HepG2 (cell line): ENCODE measurements at regions not wholly inside any gene's neighbourhood (a gene's known extent, or its start where the extent isn't known, plus 50 kb on each side); places are given as distances from the start of the nearest gene placed in this dataset.

Experiments used
- ARNT2 ChIP-seq: sonication (generic); formaldehyde crosslinking; IDR thresholded peaks from 2 replicates; pipeline ENCODE4 v1.8.0; 2022; ENCODE audit warnings: mild to moderate bottlenecking, low read depth, missing genetic modification reagents, moderate library complexity
- EHMT2 ChIP-seq: fragments of 200-600 bp; sonication (generic); IDR thresholded peaks from 2 replicates; pipeline ENCODE4 v1.7.0; 2017; ENCODE audit warnings: antibody characterized with exemption, low read depth, low read length, borderline replicate concordance
- EZH2 ChIP-seq: conservative IDR thresholded peaks from 2 replicates; pipeline ENCODE4 v1.6.1; 2012; ENCODE audit warnings: mild to moderate bottlenecking, low read depth, low read length, moderate library complexity
- FOXK1 ChIP-seq: sonication (generic); formaldehyde crosslinking; IDR thresholded peaks from 2 replicates; pipeline ENCODE4 v1.4.0; 2020; ENCODE audit warnings: low read depth, missing genetic modification reagents, borderline replicate concordance
- JUNB ChIP-seq: sonication (generic); formaldehyde crosslinking; IDR thresholded peaks from 2 replicates; pipeline ENCODE4 v1.8.0; 2022; ENCODE audit warnings: missing genetic modification reagents, mild to moderate bottlenecking, borderline replicate concordance
- KDM4B ChIP-seq: sonication (generic); formaldehyde crosslinking; IDR thresholded peaks from 2 replicates; pipeline ENCODE4 v1.4.0; 2020; ENCODE audit warnings: missing genetic modification reagents
- NFIC ChIP-seq: IDR thresholded peaks from 2 replicates; pipeline ENCODE4 v1.6.1; 2012; ENCODE audit warnings: mild to moderate bottlenecking, low read length, inconsistent platforms
- PRPF4 ChIP-seq: fragments of 200-400 bp; formaldehyde crosslinking; IDR thresholded peaks from 2 replicates; pipeline ENCODE4 v1.6.1; 2016; ENCODE audit warnings: low read length, low read depth; ENCODE audit not compliant: poor library complexity, severe bottlenecking
- RFX5 ChIP-seq: IDR thresholded peaks from 2 replicates; pipeline ENCODE4 v1.6.1; 2011; ENCODE audit warnings: low read depth, low read length, improper control_type of control experiment
- SMYD3 ChIP-seq: sonication (generic); formaldehyde crosslinking; IDR thresholded peaks from 2 replicates; pipeline ENCODE4 v1.8.1; 2023; ENCODE audit warnings: mild to moderate bottlenecking, missing genetic modification reagents
- U2AF2 ChIP-seq: fragments of 200-400 bp; formaldehyde crosslinking; IDR thresholded peaks from 2 replicates; pipeline ENCODE4 v1.6.1; 2017; ENCODE audit warnings: low read depth, mild to moderate bottlenecking, low read length
- ZBTB7B ChIP-seq: sonication (generic); formaldehyde crosslinking; IDR thresholded peaks from 2 replicates; pipeline ENCODE4 v1.4.0; 2020; ENCODE audit warnings: missing genetic modification reagents
- ZNF468 ChIP-seq: sonication (generic); formaldehyde crosslinking; IDR thresholded peaks from 2 replicates; pipeline ENCODE4 v1.8.0; 2022; ENCODE audit warnings: mild to moderate bottlenecking, moderate library complexity, missing genetic modification reagents
- ZNF484 ChIP-seq: sonication (generic); formaldehyde crosslinking; IDR thresholded peaks from 2 replicates; pipeline ENCODE4 v1.5.1; 2020; ENCODE audit warnings: mild to moderate bottlenecking, low read depth, missing genetic modification reagents, borderline replicate concordance
- ZNF614 ChIP-seq: IDR thresholded peaks from 2 replicates; pipeline ENCODE4 v1.6.1; 2018; ENCODE audit warnings: missing biosample characterization, missing genetic modification reagents, inconsistent platforms, borderline replicate concordance
- ZNF703 ChIP-seq: sonication (generic); formaldehyde crosslinking; IDR thresholded peaks from 2 replicates; pipeline ENCODE4 v1.5.1; 2020; ENCODE audit warnings: missing genetic modification reagents, mild to moderate bottlenecking, moderate library complexity, borderline replicate concordance
- ZNF850 ChIP-seq: sonication (generic); formaldehyde crosslinking; conservative IDR thresholded peaks from 2 replicates; pipeline ENCODE4 v1.9.0; 2021; ENCODE audit warnings: mild to moderate bottlenecking, missing genetic modification reagents
- ZSCAN22 ChIP-seq: sonication (generic); formaldehyde crosslinking; IDR thresholded peaks from 2 replicates; pipeline ENCODE4 v1.4.0; 2020; ENCODE audit warnings: mild to moderate bottlenecking, missing genetic modification reagents
- TF ChIP-seq, protein P1 (sequence below): sonication (generic); formaldehyde crosslinking; IDR thresholded peaks from 2 replicates; pipeline ENCODE4 v1.4.0; 2020; ENCODE audit warnings: missing genetic modification reagents
- TF ChIP-seq, protein P2 (sequence below): sonication (generic); formaldehyde crosslinking; IDR thresholded peaks from 2 replicates; pipeline ENCODE4 v1.4.0; 2020; ENCODE audit warnings: missing genetic modification reagents, low read depth, mild to moderate bottlenecking, borderline replicate concordance
- TF ChIP-seq, protein P3 (sequence below): sonication (generic); formaldehyde crosslinking; IDR thresholded peaks from 2 replicates; pipeline ENCODE4 v1.8.1; 2022; ENCODE audit warnings: mild to moderate bottlenecking, missing genetic modification reagents
- TF ChIP-seq, protein P4 (sequence below): sonication (generic); formaldehyde crosslinking; conservative IDR thresholded peaks from 2 replicates; pipeline ENCODE4 v1.4.0; 2020; ENCODE audit warnings: missing genetic modification reagents

DNA sequence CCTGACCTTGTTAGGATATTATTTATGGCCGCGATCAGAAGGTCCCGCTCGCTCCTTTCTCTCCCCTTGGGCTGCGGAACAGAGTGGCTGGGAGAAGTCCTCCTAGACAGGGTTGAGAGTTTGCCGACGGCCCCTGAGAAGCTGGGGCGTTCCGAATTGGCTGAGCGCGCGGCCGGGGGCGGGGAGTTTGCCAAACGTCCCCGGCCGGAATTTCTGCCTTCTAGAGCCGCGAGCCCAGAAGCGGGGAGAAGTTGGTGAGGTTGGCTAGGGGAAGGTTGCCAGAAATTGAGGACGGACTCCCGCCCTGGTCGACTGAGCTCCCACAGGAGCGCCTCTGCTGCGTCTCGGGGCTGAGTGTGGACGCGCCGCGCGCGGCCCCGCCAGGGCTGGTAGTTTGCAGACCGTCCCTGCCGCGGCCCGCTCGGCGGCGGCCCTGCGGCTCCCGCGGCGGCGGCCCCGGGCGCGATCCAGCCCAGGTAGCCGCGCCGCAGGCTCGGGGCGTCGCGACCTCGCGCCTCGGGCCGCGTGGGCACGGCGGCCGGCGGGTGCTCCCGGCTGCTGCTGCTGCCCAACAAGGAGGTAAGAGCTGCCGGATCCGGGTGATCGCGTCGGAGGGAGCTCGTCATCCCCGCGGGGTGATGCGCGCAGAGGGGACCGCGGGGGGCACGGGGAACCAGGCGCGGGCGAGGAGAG, 134.0 kb upstream of the MGAT5 start (continued):
- TF ChIP-seq, protein P1, sequence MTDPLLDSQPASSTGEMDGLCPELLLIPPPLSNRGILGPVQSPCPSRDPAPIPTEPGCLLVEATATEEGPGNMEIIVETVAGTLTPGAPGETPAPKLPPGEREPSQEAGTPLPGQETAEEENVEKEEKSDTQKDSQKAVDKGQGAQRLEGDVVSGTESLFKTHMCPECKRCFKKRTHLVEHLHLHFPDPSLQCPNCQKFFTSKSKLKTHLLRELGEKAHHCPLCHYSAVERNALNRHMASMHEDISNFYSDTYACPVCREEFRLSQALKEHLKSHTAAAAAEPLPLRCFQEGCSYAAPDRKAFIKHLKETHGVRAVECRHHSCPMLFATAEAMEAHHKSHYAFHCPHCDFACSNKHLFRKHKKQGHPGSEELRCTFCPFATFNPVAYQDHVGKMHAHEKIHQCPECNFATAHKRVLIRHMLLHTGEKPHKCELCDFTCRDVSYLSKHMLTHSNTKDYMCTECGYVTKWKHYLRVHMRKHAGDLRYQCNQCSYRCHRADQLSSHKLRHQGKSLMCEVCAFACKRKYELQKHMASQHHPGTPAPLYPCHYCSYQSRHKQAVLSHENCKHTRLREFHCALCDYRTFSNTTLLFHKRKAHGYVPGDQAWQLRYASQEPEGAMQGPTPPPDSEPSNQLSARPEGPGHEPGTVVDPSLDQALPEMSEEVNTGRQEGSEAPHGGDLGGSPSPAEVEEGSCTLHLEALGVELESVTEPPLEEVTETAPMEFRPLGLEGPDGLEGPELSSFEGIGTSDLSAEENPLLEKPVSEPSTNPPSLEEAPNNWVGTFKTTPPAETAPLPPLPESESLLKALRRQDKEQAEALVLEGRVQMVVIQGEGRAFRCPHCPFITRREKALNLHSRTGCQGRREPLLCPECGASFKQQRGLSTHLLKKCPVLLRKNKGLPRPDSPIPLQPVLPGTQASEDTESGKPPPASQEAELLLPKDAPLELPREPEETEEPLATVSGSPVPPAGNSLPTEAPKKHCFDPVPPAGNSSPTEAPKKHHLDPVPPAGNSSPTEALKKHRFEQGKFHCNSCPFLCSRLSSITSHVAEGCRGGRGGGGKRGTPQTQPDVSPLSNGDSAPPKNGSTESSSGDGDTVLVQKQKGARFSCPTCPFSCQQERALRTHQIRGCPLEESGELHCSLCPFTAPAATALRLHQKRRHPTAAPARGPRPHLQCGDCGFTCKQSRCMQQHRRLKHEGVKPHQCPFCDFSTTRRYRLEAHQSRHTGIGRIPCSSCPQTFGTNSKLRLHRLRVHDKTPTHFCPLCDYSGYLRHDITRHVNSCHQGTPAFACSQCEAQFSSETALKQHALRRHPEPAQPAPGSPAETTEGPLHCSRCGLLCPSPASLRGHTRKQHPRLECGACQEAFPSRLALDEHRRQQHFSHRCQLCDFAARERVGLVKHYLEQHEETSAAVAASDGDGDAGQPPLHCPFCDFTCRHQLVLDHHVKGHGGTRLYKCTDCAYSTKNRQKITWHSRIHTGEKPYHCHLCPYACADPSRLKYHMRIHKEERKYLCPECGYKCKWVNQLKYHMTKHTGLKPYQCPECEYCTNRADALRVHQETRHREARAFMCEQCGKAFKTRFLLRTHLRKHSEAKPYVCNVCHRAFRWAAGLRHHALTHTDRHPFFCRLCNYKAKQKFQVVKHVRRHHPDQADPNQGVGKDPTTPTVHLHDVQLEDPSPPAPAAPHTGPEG (CRISPR knock-in tag): no peak; the same call in 1 of the 2 replicates
- TF ChIP-seq U2AF2 (no peak), ZBTB7B (CRISPR knock-in tag) (0 out of 2 replicates have a peak, but pooled peaks have one; percentile 52), ZNF703 (CRISPR knock-in tag) (no peak), FOXK1 (CRISPR knock-in tag) (peak; percentile 20; the same call in 1 of the 2 replicates), PRPF4 (no peak), ZNF484 (CRISPR knock-in tag) (0 out of 2 replicates have a peak, but pooled peaks have one; percentile 9), ARNT2 (CRISPR knock-in tag) (peak; percentile 77), NFIC (no peak), RFX5 (no peak), ZNF614 (CRISPR knock-in tag) (no peak; the same call in 1 of the 2 replicates), ZNF468 (CRISPR knock-in tag) (no peak), JUNB (CRISPR knock-in tag) (no peak), EZH2 (no peak), EHMT2 (no peak), KDM4B (CRISPR knock-in tag) (no peak), SMYD3 (no peak), ZSCAN22 (CRISPR knock-in tag) (no peak), ZNF850 (CRISPR knock-in tag) (no peak)
- TF ChIP-seq, protein P2, sequence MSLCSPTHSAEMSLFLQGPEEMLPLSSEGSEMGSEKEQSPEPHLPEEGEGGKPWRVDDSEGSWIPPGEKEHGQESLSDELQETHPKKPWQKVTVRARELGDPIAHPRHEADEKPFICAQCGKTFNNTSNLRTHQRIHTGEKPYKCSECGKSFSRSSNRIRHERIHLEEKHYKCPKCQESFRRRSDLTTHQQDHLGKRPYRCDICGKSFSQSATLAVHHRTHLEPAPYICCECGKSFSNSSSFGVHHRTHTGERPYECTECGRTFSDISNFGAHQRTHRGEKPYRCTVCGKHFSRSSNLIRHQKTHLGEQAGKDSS: peak; percentile 91; the same call in 1 of the 2 replicates
- TF ChIP-seq, protein P3, sequence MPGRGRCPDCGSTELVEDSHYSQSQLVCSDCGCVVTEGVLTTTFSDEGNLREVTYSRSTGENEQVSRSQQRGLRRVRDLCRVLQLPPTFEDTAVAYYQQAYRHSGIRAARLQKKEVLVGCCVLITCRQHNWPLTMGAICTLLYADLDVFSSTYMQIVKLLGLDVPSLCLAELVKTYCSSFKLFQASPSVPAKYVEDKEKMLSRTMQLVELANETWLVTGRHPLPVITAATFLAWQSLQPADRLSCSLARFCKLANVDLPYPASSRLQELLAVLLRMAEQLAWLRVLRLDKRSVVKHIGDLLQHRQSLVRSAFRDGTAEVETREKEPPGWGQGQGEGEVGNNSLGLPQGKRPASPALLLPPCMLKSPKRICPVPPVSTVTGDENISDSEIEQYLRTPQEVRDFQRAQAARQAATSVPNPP (CRISPR knock-in tag): no peak
- TF ChIP-seq, protein P4, sequence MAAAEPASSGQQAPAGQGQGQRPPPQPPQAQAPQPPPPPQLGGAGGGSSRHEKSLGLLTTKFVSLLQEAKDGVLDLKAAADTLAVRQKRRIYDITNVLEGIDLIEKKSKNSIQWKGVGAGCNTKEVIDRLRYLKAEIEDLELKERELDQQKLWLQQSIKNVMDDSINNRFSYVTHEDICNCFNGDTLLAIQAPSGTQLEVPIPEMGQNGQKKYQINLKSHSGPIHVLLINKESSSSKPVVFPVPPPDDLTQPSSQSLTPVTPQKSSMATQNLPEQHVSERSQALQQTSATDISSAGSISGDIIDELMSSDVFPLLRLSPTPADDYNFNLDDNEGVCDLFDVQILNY: no peak
